Right lobe of liver (tissue), 6 donors: ENCODE measurements at regions not wholly inside any gene's neighbourhood (a gene's known extent, or its start where the extent isn't known, plus 50 kb on each side); places are given as distances from the start of the nearest gene placed in this dataset.

Experiments
- ATAC-seq, 4 donors: fragments of 200-7000 bp; cut with Tn5 transposase; one replicate each; pipeline ENCODE4 v1.9.1; 2020; ENCODE audit warnings: mild to moderate bottlenecking in 4 of 4, moderate library complexity in 4 of 4
- DNase-seq, 3 donors: peaks; one replicate each; pipeline ENCODE4 v3.0.0-alpha.2; 2020
- H3K27ac ChIP-seq, 3 donors: fragments of 200-600 bp; one replicate each; pipeline ENCODE4 v1.8.0; 2022
- H3K27me3 ChIP-seq, 2 donors: fragments of 200-600 bp; one replicate each; pipeline ENCODE4 v1.8.0; 2022
- H3K36me3 ChIP-seq, 4 donors: fragments of 200-600 bp; sonication (generic) in 1 of 4; one replicate each; pipeline versions ENCODE4 v1.5.1 to v1.8.0; 2017 to 2022; ENCODE audit warnings: control low read depth in 1 of 4
- H3K4me1 ChIP-seq, 4 donors: fragments of 200-600 bp; sonication (generic) in 1 of 4; one replicate each; pipeline versions ENCODE4 v1.5.1 to v1.8.0; 2017 to 2022; ENCODE audit warnings: control low read depth in 1 of 4
- H3K4me3 ChIP-seq, 3 donors: fragments of 200-600 bp; one replicate each; pipeline ENCODE4 v1.8.0; 2022
- H3K9me3 ChIP-seq, 4 donors: fragments of 200-600 bp; sonication (generic) in 1 of 4; one replicate each; pipeline versions ENCODE4 v1.5.1 to v1.8.0; 2017 to 2022; ENCODE audit warnings: control low read depth in 1 of 4
- POLR2A ChIP-seq: fragments of 450-650 bp; IDR thresholded peaks from one replicate; pipeline ENCODE4 v1.6.1; 2017; ENCODE audit warnings: antibody characterized with exemption, mild to moderate bottlenecking
- WGBS: methylation state at CpG from one replicate; pipeline ENCODE4 v1.1.6; 2018; ENCODE audit warnings: low coverage, low lambda C conversion rate; ENCODE audit not compliant: insufficient coverage; ENCODE audit errors: missing lambda C conversion rate; 5-methylcytosine and 5-hydroxymethylcytosine counted together
- intact Hi-C, 2 donors: fragments of 100-400 bp; cut with DNase I; formaldehyde crosslinking; loops; one replicate each; pipeline versions ENCODE4 v1.11.2 to v1.14.1; 2022
- TF ChIP-seq, protein P1 (sequence below), 4 donors: fragments of 200-600 bp in 3 of 4; fragments of 450-650 bp in 1 of 4; IDR thresholded peaks; one replicate each; pipeline versions ENCODE4 v1.5.1 to v1.8.0; 2016 to 2022; ENCODE audit warnings: antibody characterized with exemption in 4 of 4, mild to moderate bottlenecking in 2 of 4
- donor health status: DM: no; HTN: yes; CAD: no.
- donor health status: DM: no; HTN: no; CAD: no.
- donor health status: DM: no; HTN: no; CAD: no.
- donor health status: DM: no; HTN: yes; CAD: no.
- donor health status: DM: no; HTN: yes; CAD: no.

DNA sequence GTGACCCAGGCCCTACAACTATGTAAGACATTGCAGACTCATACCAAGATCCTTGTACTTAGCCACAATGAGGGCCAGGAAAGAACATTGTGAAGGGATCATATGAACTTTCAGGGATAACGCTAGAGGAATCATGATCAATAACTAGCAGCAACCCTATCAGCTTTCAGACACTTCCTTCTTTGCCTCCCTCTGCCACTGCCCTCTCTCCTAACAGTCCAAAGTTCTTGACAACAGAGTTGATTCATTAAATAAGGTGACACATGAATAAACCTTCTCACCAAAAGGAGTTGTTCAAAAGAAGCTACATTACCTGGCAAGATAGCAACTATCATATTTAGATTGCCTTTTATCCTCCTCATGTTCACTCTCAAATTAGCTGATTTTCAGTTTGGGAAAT is 272.2 kb upstream of the DACH1 start:
- TF ChIP-seq, protein P1, sequence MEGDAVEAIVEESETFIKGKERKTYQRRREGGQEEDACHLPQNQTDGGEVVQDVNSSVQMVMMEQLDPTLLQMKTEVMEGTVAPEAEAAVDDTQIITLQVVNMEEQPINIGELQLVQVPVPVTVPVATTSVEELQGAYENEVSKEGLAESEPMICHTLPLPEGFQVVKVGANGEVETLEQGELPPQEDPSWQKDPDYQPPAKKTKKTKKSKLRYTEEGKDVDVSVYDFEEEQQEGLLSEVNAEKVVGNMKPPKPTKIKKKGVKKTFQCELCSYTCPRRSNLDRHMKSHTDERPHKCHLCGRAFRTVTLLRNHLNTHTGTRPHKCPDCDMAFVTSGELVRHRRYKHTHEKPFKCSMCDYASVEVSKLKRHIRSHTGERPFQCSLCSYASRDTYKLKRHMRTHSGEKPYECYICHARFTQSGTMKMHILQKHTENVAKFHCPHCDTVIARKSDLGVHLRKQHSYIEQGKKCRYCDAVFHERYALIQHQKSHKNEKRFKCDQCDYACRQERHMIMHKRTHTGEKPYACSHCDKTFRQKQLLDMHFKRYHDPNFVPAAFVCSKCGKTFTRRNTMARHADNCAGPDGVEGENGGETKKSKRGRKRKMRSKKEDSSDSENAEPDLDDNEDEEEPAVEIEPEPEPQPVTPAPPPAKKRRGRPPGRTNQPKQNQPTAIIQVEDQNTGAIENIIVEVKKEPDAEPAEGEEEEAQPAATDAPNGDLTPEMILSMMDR (IDR thresholded peaks at IDR 0.05), result no peak
- TF ChIP-seq POLR2A, result no peak
- Histone ChIP-seq H3K9me3 (no peaks in the 10 kb centered on the region), H3K27ac (no peak overlapping the region), H3K4me1 (no peaks in the 10 kb centered on the region), H3K36me3 (no peaks in the 10 kb centered on the region), H3K27me3 (no peaks in the 10 kb centered on the region), H3K4me3 (no peak overlapping the region)
- ATAC-seq, result peak in 1 of 4 donors; percentile 14
- DNase-seq, result no peak
- 0% methylated on average over 1 of the region's 1 CpG for WGBS
- intact Hi-C loops, result no loop called here

DNA sequence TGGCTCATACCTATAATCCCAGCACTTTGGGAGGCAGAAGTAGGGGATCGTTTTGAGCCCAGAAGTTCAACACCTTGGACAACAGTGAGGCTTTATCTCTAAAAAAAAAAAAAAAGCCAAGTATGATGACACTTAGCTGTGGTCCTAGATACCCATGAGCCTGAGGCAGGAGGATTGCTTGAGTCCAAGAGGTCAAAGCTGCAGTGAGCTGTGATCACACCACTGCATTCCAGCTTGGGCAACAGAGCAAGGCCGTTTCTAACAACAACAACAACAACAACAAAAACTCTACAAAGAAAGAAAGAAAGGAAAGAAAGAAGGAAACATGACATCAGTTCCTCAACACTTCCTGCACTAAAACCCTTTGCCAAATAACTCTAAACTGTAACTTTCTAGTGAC is 265.1 kb upstream of the DACH1 start:
- whole genome bisulfite sequencing, result 28% methylated on average over 2 of the region's 2 CpGs
- intact Hi-C loops, result no loop called here
- no peaks in the 10 kb centered on the region for H3K4me1 ChIP-seq

DNA sequence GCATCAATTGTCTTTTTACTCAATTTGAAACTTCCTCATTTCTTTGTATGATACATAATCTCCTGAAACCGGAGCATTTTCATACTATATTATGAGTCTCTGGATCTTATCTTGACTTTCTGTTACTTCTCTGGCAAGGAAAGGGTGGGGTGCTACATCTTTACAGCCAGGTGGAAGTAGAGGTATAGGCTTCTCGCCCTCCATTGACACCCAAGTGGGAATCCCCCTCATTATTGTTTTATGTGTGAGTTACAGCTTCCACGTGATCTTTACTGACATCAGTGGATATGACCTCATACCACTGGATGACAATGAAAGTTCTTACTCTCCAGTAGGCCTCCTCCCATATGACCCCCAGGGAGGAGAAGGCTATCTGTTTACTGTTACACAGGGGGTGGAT is 262.1 kb upstream of the DACH1 start:
- ATAC-seq (no peak), DNase-seq (no peak)
- WGBS, result 48% methylated on average over 3 of the region's 3 CpGs
- H3K27me3 ChIP-seq, result no peaks in the 10 kb centered on the region
- no peaks in the 10 kb centered on the region for H3K4me1 ChIP-seq
- H3K27ac ChIP-seq, result no peak overlapping the region
- intact Hi-C loops, result no loop called here
- no peaks in the 10 kb centered on the region for H3K9me3 ChIP-seq
- H3K36me3 ChIP-seq, result no peaks in the 10 kb centered on the region
- TF ChIP-seq, protein P1 (IDR thresholded peaks at IDR 0.05), result no peak
- no peak for TF ChIP-seq POLR2A
- H3K4me3 ChIP-seq, result no peak overlapping the region

More for the DNA sequence above, 265.1 kb upstream of the DACH1 start:
- no peak for ATAC-seq
- no peak for DNase-seq
- Histone ChIP-seq H3K36me3 (no peaks in the 10 kb centered on the region), H3K4me3 (no peak overlapping the region), H3K9me3 (no peaks in the 10 kb centered on the region), H3K27ac (no peak overlapping the region), H3K27me3 (no peaks in the 10 kb centered on the region)
- TF ChIP-seq, protein P1 (IDR thresholded peaks at IDR 0.05), result no peak
- no peak for TF ChIP-seq POLR2A

DNA sequence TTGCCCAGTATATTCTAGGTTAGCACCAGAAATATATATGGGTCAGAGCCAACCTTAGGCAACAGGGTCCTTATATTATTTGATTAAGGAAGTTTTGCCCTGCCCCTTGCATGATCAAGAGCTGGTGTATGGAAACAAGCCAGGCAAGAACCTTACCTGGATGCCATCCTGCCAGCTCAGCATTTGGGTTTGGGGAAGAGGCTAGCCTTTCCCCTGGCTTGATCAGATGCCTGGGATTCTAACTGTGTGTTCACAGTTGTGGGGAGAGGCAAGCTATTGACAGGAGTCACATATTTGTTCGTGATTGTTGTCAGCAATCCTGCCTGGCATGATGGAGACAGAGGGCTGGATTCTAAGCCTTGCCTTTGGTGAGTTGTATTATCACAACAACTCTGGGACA is 260.0 kb upstream of the DACH1 start:
- intact Hi-C loops, result no loop called here

More for the DNA sequence above, 260.0 kb upstream of the DACH1 start:
- Histone ChIP-seq H3K9me3 (no peaks in the 10 kb centered on the region), H3K27ac (no peak overlapping the region), H3K36me3 (no peaks in the 10 kb centered on the region), H3K4me1 (no peaks in the 10 kb centered on the region), H3K27me3 (no peaks in the 10 kb centered on the region), H3K4me3 (no peak overlapping the region)
- ATAC-seq (no peak), DNase-seq (no peak)
- 17% methylated on average over 1 of the region's 1 CpG for WGBS
- TF ChIP-seq, protein P1 (IDR thresholded peaks at IDR 0.05), result no peak
- no peak for TF ChIP-seq POLR2A
